ENCODE measurements at regions not wholly inside any gene's neighbourhood (a gene's known extent, or its start where the extent isn't known, plus 50 kb on each side); places are given as distances from the start of the nearest gene placed in this dataset.
"Not testable (repeated sequence)": the region's sequence is repeated elsewhere in the genome, so short reads cannot be mapped to it uniquely, and the experiment has no call there.

- not testable (repeated sequence) for TF ChIP-seq CTCF (IDR thresholded peaks at IDR 0.05); POLR2A (IDR thresholded peaks at IDR 0.05); POLR2AphosphoS5 (IDR thresholded peaks at IDR 0.05; ENCODE audit: insufficient read depth in 1 of 2, low read depth in 1 of 2)
These were observed 269.7 kb upstream of the PKP2 start for GRCh38 chr12:33166260-33166659.
